ENCODE measurements at regions not wholly inside any gene's neighbourhood (a gene's known extent, or its start where the extent isn't known, plus 50 kb on each side); places are given as distances from the start of the nearest gene placed in this dataset.

GRCh38 chr1:47554082-47554481 is 116.2 kb downstream of the FOXD2 start:
- DNase-seq (ENCODE audit: low spot score) = no peak

GRCh38 chr1:47554901-47555300 is 117.1 kb downstream of the FOXD2 start:
- no peak for DNase-seq (ENCODE audit: low spot score)

- no peak for DNase-seq (ENCODE audit: low spot score)
These were observed 117.5 kb downstream of the FOXD2 start for GRCh38 chr1:47555306-47555705.

- DNase-seq (ENCODE audit: low spot score) = no peak
These were observed 118.2 kb downstream of the FOXD2 start for GRCh38 chr1:47555841-47556560.

- no peak for DNase-seq (ENCODE audit: low spot score)
These were observed 119.2 kb downstream of the FOXD2 start for GRCh38 chr1:47557066-47557465.

GRCh38 chr1:47558601-47559593 is 121.1 kb downstream of the FOXD2 start:
- no peak for DNase-seq (ENCODE audit: low spot score)

- no peak for DNase-seq (ENCODE audit: low spot score)
These were observed 122.3 kb downstream of the FOXD2 start for GRCh38 chr1:47559944-47560695.

- DNase-seq (ENCODE audit: low spot score) = no peak
These were observed 123.7 kb downstream of the FOXD2 start for GRCh38 chr1:47561523-47562007.

GRCh38 chr1:47562147-47562546 is 124.3 kb downstream of the FOXD2 start:
- DNase-seq (ENCODE audit: low spot score) = no peak

GRCh38 chr1:47562799-47563198 is 125.0 kb downstream of the FOXD2 start:
- no peak for DNase-seq (ENCODE audit: low spot score)

- no peak for DNase-seq (ENCODE audit: low spot score)
These were observed 125.4 kb downstream of the FOXD2 start for GRCh38 chr1:47563201-47563600.

- DNase-seq (ENCODE audit: low spot score) = no peak
These were observed 126.7 kb downstream of the FOXD2 start for GRCh38 chr1:47564570-47564969.

- DNase-seq (ENCODE audit: low spot score) = no peak
These were observed 127.2 kb downstream of the FOXD2 start for GRCh38 chr1:47565092-47565491.

GRCh38 chr1:47565676-47566075 is 127.8 kb downstream of the FOXD2 start:
- DNase-seq (ENCODE audit: low spot score) = no peak

GRCh38 chr1:47568763-47569162 is 130.9 kb downstream of the FOXD2 start:
- DNase-seq (ENCODE audit: low spot score) = no peak

GRCh38 chr1:47569261-47569660 is 131.4 kb downstream of the FOXD2 start:
- DNase-seq (ENCODE audit: low spot score) = no peak

GRCh38 chr1:47569681-47570470 is 132.0 kb downstream of the FOXD2 start:
- no peak for DNase-seq (ENCODE audit: low spot score)

GRCh38 chr1:47571161-47571560 is 133.3 kb downstream of the FOXD2 start:
- no peak for DNase-seq (ENCODE audit: low spot score)

- no peak for DNase-seq (ENCODE audit: low spot score)
These were observed 134.1 kb downstream of the FOXD2 start for GRCh38 chr1:47571952-47572351.

- DNase-seq (ENCODE audit: low spot score) = no peak
These were observed 135.0 kb downstream of the FOXD2 start for GRCh38 chr1:47572731-47573430.

Data from ecto neural progenitor cell (in vitro differentiated cells).